ENCODE measurements at regions not wholly inside any gene's neighbourhood (a gene's known extent, or its start where the extent isn't known, plus 50 kb on each side); places are given as distances from the start of the nearest gene placed in this dataset.

- TF ChIP-seq CTCF (IDR thresholded peaks at IDR 0.05) (no peak), POLR2A (IDR thresholded peaks at IDR 0.05) (no peak), POLR2AphosphoS5 (IDR thresholded peaks at IDR 0.05) (no peak), EP300 (IDR thresholded peaks at IDR 0.05) (no peak)
Measured at GRCh38 chr6:50463931-50464330, 249.4 kb upstream of the TFAP2D start.

Data from stomach (tissue), 4 donors.